ENCODE measurements at regions not wholly inside any gene's neighbourhood (a gene's known extent, or its start where the extent isn't known, plus 50 kb on each side); places are given as distances from the start of the nearest gene placed in this dataset.
A peak's percentile ranks its signal among the peaks of the same experiment; 100 is the strongest.

DNA sequence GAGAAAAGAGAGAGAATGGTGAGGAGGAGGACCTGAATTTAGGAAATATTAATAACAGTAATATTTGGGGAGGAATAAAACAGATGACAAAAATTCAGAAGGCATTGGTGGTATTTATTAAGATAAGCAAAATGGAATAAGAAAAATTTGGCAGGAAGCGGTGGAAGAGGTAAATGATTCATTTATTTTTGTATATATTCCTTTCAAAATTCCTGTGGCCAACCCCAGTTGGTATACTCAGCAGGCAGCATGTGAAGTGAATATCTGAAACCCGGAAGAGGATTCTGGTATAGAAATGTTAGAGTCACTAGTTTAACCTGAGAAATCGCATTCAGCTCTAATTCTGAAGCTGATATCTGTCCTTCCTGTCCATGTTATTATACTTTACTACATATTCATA is 792.0 kb downstream of the KCNJ2 start:
- DNase-seq (ENCODE audit: insufficient read length, low spot score): no peak
- TF ChIP-seq SPI1 (IDR thresholded peaks at IDR 0.05; ENCODE audit: low read depth, low read length) (no peak), TAF1 (IDR thresholded peaks at IDR 0.05; ENCODE audit: low read depth, low read length) (no peak), POLR2A (IDR thresholded peaks at IDR 0.05; ENCODE audit: low read depth, low read length) (no peak), POLR2AphosphoS5 (IDR thresholded peaks at IDR 0.05; ENCODE audit: low read depth, low read length) (no peak), POU2F2 (IDR thresholded peaks at IDR 0.05; ENCODE audit: low read depth, low read length) (no peak), PAX5 (IDR thresholded peaks at IDR 0.05; ENCODE audit: insufficient read depth, low read length, severe bottlenecking) (no peak)
- no peak for FAIRE-seq

DNA sequence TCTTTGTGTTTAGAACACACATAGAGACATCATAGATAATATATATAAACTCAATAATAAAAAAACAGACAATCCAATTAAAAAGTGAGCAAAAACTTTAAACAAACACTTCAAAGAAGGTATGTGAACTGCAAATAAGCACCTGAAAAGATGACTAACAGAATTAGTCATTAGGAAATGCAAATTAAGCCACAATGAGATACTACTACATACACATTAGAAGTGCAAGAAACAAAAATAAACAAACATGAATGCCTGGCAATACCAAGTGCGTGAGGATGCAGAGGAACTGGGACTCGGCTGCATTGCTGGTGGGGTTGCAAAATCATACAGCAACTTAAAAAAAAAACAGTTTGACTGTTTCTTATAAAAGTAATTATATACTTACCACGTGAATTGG is 799.0 kb downstream of the KCNJ2 start:
- no peak for DNase-seq (ENCODE audit: insufficient read length, low spot score)
- TF ChIP-seq POLR2A (IDR thresholded peaks at IDR 0.05; ENCODE audit: low read depth, low read length): no peak
- TF ChIP-seq SPI1 (IDR thresholded peaks at IDR 0.05; ENCODE audit: low read depth, low read length): no peak
- no peak for TF ChIP-seq POLR2AphosphoS5 (IDR thresholded peaks at IDR 0.05; ENCODE audit: low read depth, low read length)
- no peak for TF ChIP-seq TAF1 (IDR thresholded peaks at IDR 0.05; ENCODE audit: low read depth, low read length)
- TF ChIP-seq POU2F2 (IDR thresholded peaks at IDR 0.05; ENCODE audit: low read depth, low read length): no peak
- no peak for TF ChIP-seq PAX5 (IDR thresholded peaks at IDR 0.05; ENCODE audit: insufficient read depth, low read length, severe bottlenecking)
- FAIRE-seq: no peak

DNA sequence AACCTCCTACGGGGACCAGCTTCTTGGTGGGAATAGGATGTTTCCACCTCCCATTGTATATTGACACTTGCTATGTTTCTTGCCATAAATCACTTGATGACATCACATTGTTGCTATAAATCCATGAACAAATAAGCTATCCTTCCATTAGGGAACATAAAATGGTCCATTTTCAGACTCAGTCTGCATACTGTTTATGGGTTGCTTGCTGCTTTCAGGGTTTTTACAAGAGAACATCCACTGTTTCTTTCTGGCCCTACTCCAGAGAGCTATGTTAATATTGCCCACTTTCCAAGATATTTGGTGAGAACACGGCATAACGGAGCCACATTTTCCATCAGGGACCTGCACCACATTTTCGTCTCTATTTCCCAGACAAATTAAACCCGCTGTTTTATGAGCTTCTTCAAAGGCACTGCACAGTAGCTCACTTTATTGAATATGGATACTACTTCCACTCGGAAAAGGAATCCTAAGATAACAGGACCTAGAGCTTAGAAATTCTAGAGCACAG is 800.2 kb downstream of the KCNJ2 start:
- FAIRE-seq (no peak), DNase-seq (ENCODE audit: insufficient read length, low spot score) (no peak)
- TF ChIP-seq POLR2AphosphoS5 (IDR thresholded peaks at IDR 0.05; ENCODE audit: low read depth, low read length): no peak
- TF ChIP-seq POU2F2 (IDR thresholded peaks at IDR 0.05; ENCODE audit: low read depth, low read length): no peak
- no peak for TF ChIP-seq SPI1 (IDR thresholded peaks at IDR 0.05; ENCODE audit: low read depth, low read length)
- no peak for TF ChIP-seq POLR2A (IDR thresholded peaks at IDR 0.05; ENCODE audit: low read depth, low read length)
- no peak for TF ChIP-seq PAX5 (IDR thresholded peaks at IDR 0.05; ENCODE audit: insufficient read depth, low read length, severe bottlenecking)
- no peak for TF ChIP-seq TAF1 (IDR thresholded peaks at IDR 0.05; ENCODE audit: low read depth, low read length)

DNA sequence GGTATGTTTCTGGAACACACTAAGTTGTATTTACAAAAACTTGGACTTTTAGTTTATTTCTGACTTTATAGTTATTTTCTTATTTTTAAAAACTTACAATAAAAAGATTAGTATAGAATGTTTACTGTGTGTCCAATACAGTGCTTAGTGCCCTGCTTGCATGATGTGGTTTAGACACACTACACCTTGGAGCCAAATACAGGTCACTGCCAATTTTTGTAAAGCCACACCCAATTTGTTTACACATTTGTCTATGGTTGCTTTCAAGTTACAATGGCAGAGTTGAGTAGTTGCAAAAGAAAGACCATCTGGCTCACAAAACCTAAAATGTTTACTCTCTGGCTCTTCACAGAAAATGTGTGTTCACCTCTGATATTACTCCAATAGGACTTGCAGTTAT is 807.1 kb downstream of the KCNJ2 start:
- no peak for DNase-seq (ENCODE audit: insufficient read length, low spot score)

DNA sequence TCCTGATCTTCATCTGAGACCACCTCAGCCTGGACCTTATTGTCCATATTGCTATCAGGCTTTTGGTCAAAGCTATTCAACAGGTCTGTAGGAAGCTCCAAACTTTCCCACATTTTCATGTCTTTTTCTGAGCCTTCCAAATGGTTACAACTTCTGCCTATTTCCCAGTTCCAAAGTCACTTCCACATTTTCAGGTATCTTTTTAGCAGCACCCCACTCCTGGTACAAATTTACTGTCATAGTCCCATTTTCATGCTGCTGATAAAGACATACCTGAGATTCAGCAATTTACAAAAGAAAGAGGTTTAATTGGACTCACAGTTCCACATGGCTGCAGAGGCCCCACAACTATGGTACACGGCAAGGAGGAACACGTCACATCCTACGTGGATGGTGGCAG is 815.5 kb downstream of the KCNJ2 start:
- DNase-seq (ENCODE audit: insufficient read length, low spot score): no peak
- no peak for TF ChIP-seq TAF1 (IDR thresholded peaks at IDR 0.05; ENCODE audit: low read depth, low read length)
- TF ChIP-seq PAX5 (IDR thresholded peaks at IDR 0.05; ENCODE audit: insufficient read depth, low read length, severe bottlenecking): no peak
- no peak for TF ChIP-seq POLR2AphosphoS5 (IDR thresholded peaks at IDR 0.05; ENCODE audit: low read depth, low read length)
- TF ChIP-seq POLR2A (IDR thresholded peaks at IDR 0.05; ENCODE audit: low read depth, low read length): no peak
- TF ChIP-seq POU2F2 (IDR thresholded peaks at IDR 0.05; ENCODE audit: low read depth, low read length): no peak
- no peak for TF ChIP-seq SPI1 (IDR thresholded peaks at IDR 0.05; ENCODE audit: low read depth, low read length)
- FAIRE-seq: no peak

More for the DNA sequence above, 807.1 kb downstream of the KCNJ2 start:
- TF ChIP-seq POLR2AphosphoS5 (IDR thresholded peaks at IDR 0.05; ENCODE audit: low read depth, low read length) (no peak), TAF1 (IDR thresholded peaks at IDR 0.05; ENCODE audit: low read depth, low read length) (no peak), SPI1 (IDR thresholded peaks at IDR 0.05; ENCODE audit: low read depth, low read length) (no peak), POU2F2 (IDR thresholded peaks at IDR 0.05; ENCODE audit: low read depth, low read length) (no peak), POLR2A (IDR thresholded peaks at IDR 0.05; ENCODE audit: low read depth, low read length) (no peak), PAX5 (IDR thresholded peaks at IDR 0.05; ENCODE audit: insufficient read depth, low read length, severe bottlenecking) (no peak)
- no peak for FAIRE-seq

DNA sequence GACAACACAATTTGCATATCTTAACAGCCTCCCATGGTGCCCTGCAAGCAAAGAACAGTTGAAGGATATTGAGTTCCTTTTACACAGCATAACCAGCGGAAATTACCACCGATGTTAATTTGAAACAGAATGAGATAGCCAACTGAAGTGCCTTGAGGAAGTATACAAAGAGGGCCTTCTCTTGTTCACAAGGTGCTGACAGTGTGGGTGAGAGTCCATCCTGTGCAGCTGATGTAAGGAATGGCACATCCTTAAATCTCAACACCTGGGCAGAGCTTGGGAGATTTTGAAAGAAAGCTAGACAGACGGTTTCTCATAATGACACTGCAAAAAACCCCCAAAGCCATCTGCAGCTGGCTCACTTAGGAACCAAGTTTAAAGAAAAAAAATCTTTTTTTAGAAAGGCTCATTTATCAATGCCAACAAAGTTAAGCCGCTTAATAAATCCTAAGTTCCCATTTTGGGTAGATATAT is 818.6 kb downstream of the KCNJ2 start:
- FAIRE-seq (peak; percentile 48), DNase-seq (ENCODE audit: insufficient read length, low spot score) (no peak)
- TF ChIP-seq TAF1 (IDR thresholded peaks at IDR 0.05; ENCODE audit: low read depth, low read length) (no peak), PAX5 (IDR thresholded peaks at IDR 0.05; ENCODE audit: insufficient read depth, low read length, severe bottlenecking) (no peak), SPI1 (IDR thresholded peaks at IDR 0.05; ENCODE audit: low read depth, low read length) (0 out of 2 replicates have a peak, but pooled peaks have one; percentile 1), POU2F2 (IDR thresholded peaks at IDR 0.05; ENCODE audit: low read depth, low read length) (peak; percentile 36; the same call in 1 of the 2 replicates)

DNA sequence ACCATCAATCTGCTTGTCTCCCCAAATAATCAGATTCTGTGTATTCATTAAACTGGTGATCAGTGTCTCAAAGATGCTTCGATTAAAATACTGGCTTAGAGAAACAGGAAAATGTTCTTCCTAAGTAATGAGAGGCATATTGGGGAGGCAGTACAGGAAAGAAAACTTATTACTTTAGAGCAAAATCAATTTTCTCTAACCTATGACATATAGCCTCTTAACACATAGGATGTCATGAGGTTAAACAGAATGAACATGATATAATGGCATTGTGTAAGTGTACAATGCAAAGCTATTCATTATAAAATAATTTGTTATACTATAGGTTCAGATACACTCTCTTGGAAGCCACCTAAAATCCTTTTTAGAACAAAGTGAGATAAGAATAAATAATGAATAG is 819.3 kb downstream of the KCNJ2 start:
- FAIRE-seq (no peak), DNase-seq (ENCODE audit: insufficient read length, low spot score) (no peak)
- no peak for TF ChIP-seq PAX5 (IDR thresholded peaks at IDR 0.05; ENCODE audit: insufficient read depth, low read length, severe bottlenecking)
- no peak for TF ChIP-seq POLR2A (IDR thresholded peaks at IDR 0.05; ENCODE audit: low read depth, low read length)
- TF ChIP-seq SPI1 (IDR thresholded peaks at IDR 0.05; ENCODE audit: low read depth, low read length): no peak
- no peak for TF ChIP-seq POLR2AphosphoS5 (IDR thresholded peaks at IDR 0.05; ENCODE audit: low read depth, low read length)
- TF ChIP-seq POU2F2 (IDR thresholded peaks at IDR 0.05; ENCODE audit: low read depth, low read length): no peak

DNA sequence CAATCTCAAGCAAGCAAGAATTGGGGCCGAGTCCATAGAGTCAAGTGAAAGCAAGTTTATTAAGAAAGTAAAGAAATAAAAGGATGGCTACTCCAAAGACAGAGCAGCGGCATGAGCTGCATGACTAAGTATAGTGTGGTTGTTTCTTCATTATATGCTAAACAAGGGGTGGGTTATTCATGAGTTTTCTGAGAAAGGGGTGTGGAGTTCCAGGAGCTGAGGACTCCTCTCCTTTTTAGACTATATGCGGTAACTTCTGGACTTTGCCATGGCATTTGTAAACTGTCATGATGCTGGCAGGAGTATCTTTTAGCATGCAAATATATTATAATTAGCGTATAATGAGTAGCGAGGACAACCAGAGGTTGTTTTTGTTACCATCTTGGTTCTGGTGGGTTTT is 819.9 kb downstream of the KCNJ2 start:
- DNase-seq (ENCODE audit: insufficient read length, low spot score): no peak
- no peak for FAIRE-seq
- TF ChIP-seq POLR2A (IDR thresholded peaks at IDR 0.05; ENCODE audit: low read depth, low read length) (no peak), TAF1 (IDR thresholded peaks at IDR 0.05; ENCODE audit: low read depth, low read length) (no peak), PAX5 (IDR thresholded peaks at IDR 0.05; ENCODE audit: insufficient read depth, low read length, severe bottlenecking) (no peak), SPI1 (IDR thresholded peaks at IDR 0.05; ENCODE audit: low read depth, low read length) (no peak), POU2F2 (IDR thresholded peaks at IDR 0.05; ENCODE audit: low read depth, low read length) (no peak), POLR2AphosphoS5 (IDR thresholded peaks at IDR 0.05; ENCODE audit: low read depth, low read length) (no peak)

DNA sequence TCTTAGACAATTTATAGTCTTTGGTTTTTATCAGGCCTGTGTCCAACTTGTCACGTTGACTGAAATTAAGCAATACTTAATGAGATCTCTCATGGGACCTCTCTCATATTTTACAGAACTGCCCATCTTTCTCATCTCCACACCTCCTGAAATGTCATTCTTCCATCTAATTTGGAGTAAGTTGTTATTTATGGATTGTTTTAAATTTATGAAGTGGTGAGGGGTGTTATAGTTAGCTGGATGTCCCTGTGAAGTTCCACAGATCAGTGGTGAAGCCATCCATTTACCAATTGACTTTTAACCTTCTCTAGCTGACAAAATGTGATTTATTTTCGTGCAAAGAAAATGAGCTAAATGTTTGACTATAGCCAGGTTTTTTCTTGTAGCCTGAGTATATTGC is 824.9 kb downstream of the KCNJ2 start:
- DNase-seq (ENCODE audit: insufficient read length, low spot score) (no peak), FAIRE-seq (no peak)
- TF ChIP-seq SPI1 (IDR thresholded peaks at IDR 0.05; ENCODE audit: low read depth, low read length) (no peak), TAF1 (IDR thresholded peaks at IDR 0.05; ENCODE audit: low read depth, low read length) (no peak), POLR2AphosphoS5 (IDR thresholded peaks at IDR 0.05; ENCODE audit: low read depth, low read length) (no peak), POLR2A (IDR thresholded peaks at IDR 0.05; ENCODE audit: low read depth, low read length) (no peak), POU2F2 (IDR thresholded peaks at IDR 0.05; ENCODE audit: low read depth, low read length) (no peak), PAX5 (IDR thresholded peaks at IDR 0.05; ENCODE audit: insufficient read depth, low read length, severe bottlenecking) (no peak)

DNA sequence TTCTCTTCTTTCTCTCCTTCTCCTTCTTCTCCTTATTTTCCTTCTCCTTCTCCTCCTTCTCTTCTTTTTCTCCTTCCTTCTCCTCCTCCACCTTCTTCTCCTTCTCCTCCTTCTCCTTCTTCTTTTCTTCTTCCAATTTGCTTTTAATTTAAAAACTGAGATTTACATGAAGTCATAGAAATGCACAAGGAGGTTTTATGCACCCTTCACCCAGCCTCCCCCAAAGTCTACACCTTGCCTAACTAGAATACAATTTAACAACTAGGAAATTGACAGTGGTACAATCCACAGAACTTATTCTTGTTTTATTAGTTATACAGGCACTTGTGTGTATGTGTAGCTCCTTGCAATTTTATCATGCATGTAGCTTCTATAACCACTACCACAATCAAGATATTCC is 826.7 kb downstream of the KCNJ2 start:
- FAIRE-seq (no peak), DNase-seq (ENCODE audit: insufficient read length, low spot score) (no peak)
- TF ChIP-seq PAX5 (IDR thresholded peaks at IDR 0.05; ENCODE audit: insufficient read depth, low read length, severe bottlenecking): no peak
- TF ChIP-seq TAF1 (IDR thresholded peaks at IDR 0.05; ENCODE audit: low read depth, low read length): no peak
- TF ChIP-seq POLR2AphosphoS5 (IDR thresholded peaks at IDR 0.05; ENCODE audit: low read depth, low read length): no peak
- TF ChIP-seq POU2F2 (IDR thresholded peaks at IDR 0.05; ENCODE audit: low read depth, low read length): no peak
- TF ChIP-seq SPI1 (IDR thresholded peaks at IDR 0.05; ENCODE audit: low read depth, low read length): no peak
- no peak for TF ChIP-seq POLR2A (IDR thresholded peaks at IDR 0.05; ENCODE audit: low read depth, low read length)
